Spleen (tissue), 7 donors: ENCODE measurements at regions not wholly inside any gene's neighbourhood (a gene's known extent, or its start where the extent isn't known, plus 50 kb on each side); places are given as distances from the start of the nearest gene placed in this dataset.
"Not testable (repeated sequence)": the region's sequence is repeated elsewhere in the genome, so short reads cannot be mapped to it uniquely, and the experiment has no call there.

Experiments used
- CTCF ChIP-seq, 11 experiments: fragments of 200-600 bp in 7 of 11; fragments of 450-650 bp in 4 of 11; sonication (generic) in 4 of 11; IDR thresholded peaks in 8 of 11; conservative IDR thresholded peaks in 3 of 11; 1 replicate in 7 of 11; 2 replicates in 4 of 11; pipeline versions ENCODE4 v1.4.0 to v1.8.0; 2016 to 2021; ENCODE audit warnings: antibody characterized with exemption in 11 of 11, inconsistent platforms in 4 of 11, mild to moderate bottlenecking in 1 of 11
- POLR2AphosphoS5 ChIP-seq, 3 donors: sonication (generic); formaldehyde crosslinking; IDR thresholded peaks; one replicate each; pipeline ENCODE4 v1.5.1; 2017; ENCODE audit warnings: antibody characterized with exemption in 3 of 3
- donor health status: DM: no; HTN: no; CAD: no; lungs with moderate emphysema.
- donor health status: DM: no; HTN: no; CAD: no.
- donor health status: DM: no; HTN: no; CAD: no.

- TF ChIP-seq CTCF (IDR thresholded peaks at IDR 0.05 in 8 of 11, conservative IDR thresholded peaks at IDR 0.05 in 3 of 11); POLR2AphosphoS5 (IDR thresholded peaks at IDR 0.05): not testable (repeated sequence)
Observed at GRCh38 chr1:54469444-54469843, 63.2 kb upstream of the SSBP3 start.
